Natural killer cell (primary cell): ENCODE measurements at regions not wholly inside any gene's neighbourhood (a gene's known extent, or its start where the extent isn't known, plus 50 kb on each side); places are given as distances from the start of the nearest gene placed in this dataset.

Experiments
- ATAC-seq, 3 donors: fragments of 150-1000 bp in 2 of 3; fragments of 200-7000 bp in 1 of 3; cut with Tn5 transposase; 1 replicate in 1 of 3; 2 replicates in 2 of 3; pipeline ENCODE4 v1.10.0; 2021; ENCODE audit warnings: mild to moderate bottlenecking in 2 of 3, moderate library complexity in 2 of 3
- DNase-seq, 2 donors: peaks; one replicate each; pipeline versions ENCODE4 v3.0.0 to v3.0.0-alpha.2; 2013 to 2021; ENCODE audit warnings: mixed read lengths in 1 of 2
- H3K27ac ChIP-seq: one replicate; pipeline ENCODE4 v1.5.1; 2013; ENCODE audit warnings: mild to moderate bottlenecking, low read length
- H3K27me3 ChIP-seq: one replicate; pipeline ENCODE4 v1.6.1; 2013; ENCODE audit warnings: low read length; ENCODE audit not compliant: control insufficient read depth, insufficient read depth
- H3K36me3 ChIP-seq: one replicate; pipeline ENCODE4 v1.6.1; 2013; ENCODE audit warnings: low read length; ENCODE audit not compliant: control insufficient read depth, insufficient read depth
- H3K4me1 ChIP-seq: one replicate; pipeline ENCODE4 v1.6.1; 2013; ENCODE audit warnings: low read length; ENCODE audit not compliant: control insufficient read depth, insufficient read depth
- H3K4me3 ChIP-seq: one replicate; pipeline ENCODE4 v1.5.1; 2013; ENCODE audit warnings: low read length
- H3K9me3 ChIP-seq: one replicate; pipeline ENCODE4 v1.6.1; 2013; ENCODE audit warnings: low read length; ENCODE audit not compliant: control insufficient read depth, insufficient read depth
- H3K27ac Mint-ChIP-seq, 2 donors: one replicate each; pipeline ENCODE4 v1.8.0; 2022; ENCODE audit warnings: mild to moderate bottlenecking in 2 of 2, mixed read lengths in 2 of 2, moderate library complexity in 1 of 2
- H3K27me3 Mint-ChIP-seq, 2 donors: one replicate each; pipeline ENCODE4 v1.8.0; 2022; ENCODE audit warnings: low read depth in 2 of 2, mixed read lengths in 2 of 2
- H3K36me3 Mint-ChIP-seq: one replicate; pipeline ENCODE4 v1.8.0; 2022; ENCODE audit warnings: mixed read lengths
- H3K4me1 Mint-ChIP-seq, 2 donors: one replicate each; pipeline ENCODE4 v1.8.0; 2022; ENCODE audit warnings: mixed read lengths in 2 of 2
- H3K4me3 Mint-ChIP-seq: one replicate; pipeline ENCODE4 v1.8.0; 2022; ENCODE audit warnings: mild to moderate bottlenecking, moderate library complexity, mixed read lengths
- H3K9me3 Mint-ChIP-seq, 2 donors: one replicate each; pipeline ENCODE4 v1.8.0; 2022; ENCODE audit warnings: mixed read lengths in 2 of 2
- CTCF ChIP-seq: fragments of 200-600 bp; IDR thresholded peaks from one replicate; pipeline ENCODE4 v1.8.0; 2022; ENCODE audit warnings: antibody characterized with exemption
- WGBS: methylation state at CpG from one replicate; pipeline ENCODE4 v1.1.7; 2013; ENCODE audit warnings: missing lambda C conversion rate; ENCODE audit not compliant: insufficient coverage; 5-methylcytosine and 5-hydroxymethylcytosine counted together
- intact Hi-C: fragments of 100-400 bp; cut with micrococcal nuclease; formaldehyde crosslinking; loops from one replicate; pipeline ENCODE4 v1.14.2; 2022

- H3K4me3 ChIP-seq = no peak overlapping the region
- no peak for DNase-seq
- peaks cover 0 to 7% of the 10 kb centered on the region in 2 donors for H3K27me3 Mint-ChIP-seq
- no peaks in the 10 kb centered on the region for H3K4me1 Mint-ChIP-seq
- no peak for ATAC-seq
- intact Hi-C loops = no loop called here
- WGBS = 96% methylated on average over 5 of the region's 7 CpGs
- no peaks in the 10 kb centered on the region for H3K9me3 ChIP-seq
- H3K36me3 Mint-ChIP-seq = no peaks in the 10 kb centered on the region
- no peak overlapping the region for H3K27ac Mint-ChIP-seq
- TF ChIP-seq CTCF = no peak
- H3K27ac ChIP-seq = no peak overlapping the region
- no peaks in the 10 kb centered on the region for H3K4me1 ChIP-seq
- H3K9me3 Mint-ChIP-seq = no peaks in the 10 kb centered on the region
- no peak overlapping the region for H3K4me3 Mint-ChIP-seq
- no peaks in the 10 kb centered on the region for H3K27me3 ChIP-seq
- H3K36me3 ChIP-seq = no peaks in the 10 kb centered on the region
These were observed 400.3 kb downstream of the CADM1 start for GRCh38 chr11:115103921-115104320.

GRCh38 chr11:115104851-115105453 is 399.3 kb downstream of the CADM1 start:
- H3K4me3 Mint-ChIP-seq = no peak overlapping the region
- Histone ChIP-seq H3K27ac (no peak overlapping the region), H3K4me1 (no peaks in the 10 kb centered on the region), H3K9me3 (no peaks in the 10 kb centered on the region), H3K4me3 (no peak overlapping the region), H3K36me3 (no peaks in the 10 kb centered on the region), H3K27me3 (no peaks in the 10 kb centered on the region)
- DNase-seq (no peak), ATAC-seq (no peak)
- intact Hi-C loops = no loop called here
- H3K4me1 Mint-ChIP-seq = no peaks in the 10 kb centered on the region
- H3K27me3 Mint-ChIP-seq = peaks cover 0 to 7% of the 10 kb centered on the region in 2 donors
- TF ChIP-seq CTCF = no peak
- H3K36me3 Mint-ChIP-seq = no peaks in the 10 kb centered on the region
- no peak overlapping the region for H3K27ac Mint-ChIP-seq
- no peaks in the 10 kb centered on the region for H3K9me3 Mint-ChIP-seq
- 85% methylated on average over 9 of the region's 9 CpGs for WGBS

GRCh38 chr11:115111066-115111465 is 393.1 kb downstream of the CADM1 start:
- ATAC-seq = no peak
- WGBS = 91% methylated on average over 5 of the region's 5 CpGs
- no peak overlapping the region for H3K4me3 Mint-ChIP-seq
- no peak for DNase-seq
- no peak overlapping the region for H3K4me3 ChIP-seq
- intact Hi-C loops = no loop called here
- H3K36me3 ChIP-seq = no peaks in the 10 kb centered on the region
- TF ChIP-seq CTCF = no peak
- H3K4me1 ChIP-seq = no peaks in the 10 kb centered on the region
- H3K27me3 Mint-ChIP-seq = peaks cover 0 to 6% of the 10 kb centered on the region in 2 donors
- no peaks in the 10 kb centered on the region for H3K36me3 Mint-ChIP-seq
- no peaks in the 10 kb centered on the region for H3K9me3 Mint-ChIP-seq
- no peaks in the 10 kb centered on the region for H3K9me3 ChIP-seq
- H3K27me3 ChIP-seq = no peaks in the 10 kb centered on the region
- H3K27ac Mint-ChIP-seq = no peak overlapping the region
- H3K27ac ChIP-seq = no peak overlapping the region
- H3K4me1 Mint-ChIP-seq = no peaks in the 10 kb centered on the region

GRCh38 chr11:115112754-115113153 is 391.5 kb downstream of the CADM1 start:
- H3K27me3 Mint-ChIP-seq = peaks cover 0 to 7% of the 10 kb centered on the region in 2 donors
- Histone ChIP-seq H3K9me3 (no peaks in the 10 kb centered on the region), H3K27ac (no peak overlapping the region), H3K4me1 (no peaks in the 10 kb centered on the region), H3K4me3 (no peak overlapping the region), H3K27me3 (no peaks in the 10 kb centered on the region), H3K36me3 (no peaks in the 10 kb centered on the region)
- ATAC-seq = no peak
- H3K4me3 Mint-ChIP-seq = no peak overlapping the region
- no peaks in the 10 kb centered on the region for H3K36me3 Mint-ChIP-seq
- 63% methylated on average over 5 of the region's 6 CpGs for WGBS
- H3K9me3 Mint-ChIP-seq = no peaks in the 10 kb centered on the region
- no peak overlapping the region for H3K27ac Mint-ChIP-seq
- TF ChIP-seq CTCF = no peak
- intact Hi-C loops = no loop called here
- no peaks in the 10 kb centered on the region for H3K4me1 Mint-ChIP-seq
- DNase-seq = no peak
